HG03571 (cell line): ENCODE measurements at regions not wholly inside any gene's neighbourhood (a gene's known extent, or its start where the extent isn't known, plus 50 kb on each side); places are given as distances from the start of the nearest gene placed in this dataset.

ENCODE experiments used
- ATAC-seq: cut with Tn5 transposase; IDR thresholded peaks from one replicate; pipeline ENCODE4 v1.9.1; 2021; ENCODE audit not compliant: unreplicated experiment

- no peak for ATAC-seq
Measured at GRCh38 chr14:97413966-97414717, 617.0 kb downstream of the VRK1 start.

- ATAC-seq: no peak
Measured at GRCh38 chr14:97414718-97415098, 617.5 kb downstream of the VRK1 start.

GRCh38 chr14:97415907-97416306, 618.7 kb downstream of the VRK1 start:
- ATAC-seq: no peak

GRCh38 chr14:97416550-97416949, 619.4 kb downstream of the VRK1 start:
- no peak for ATAC-seq

DNA sequence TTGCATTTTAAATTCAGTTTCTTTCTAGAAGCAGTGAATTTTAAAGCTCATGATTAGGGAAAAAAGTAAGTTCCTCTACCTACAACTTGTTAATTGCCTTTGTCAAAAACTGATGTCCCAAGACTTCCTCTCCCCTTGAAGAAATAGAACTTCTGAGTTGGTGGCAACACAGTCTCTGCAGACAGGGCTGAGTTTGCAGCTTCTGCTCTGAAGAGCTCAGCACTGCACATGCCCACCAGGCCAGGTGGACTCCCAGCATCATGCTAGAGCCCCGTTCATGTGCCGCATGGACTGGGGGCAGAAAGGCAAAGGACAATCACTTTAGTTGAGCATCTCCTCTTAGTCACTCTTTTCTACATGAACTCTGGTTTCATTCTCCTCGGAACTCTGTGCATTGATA, 620.1 kb downstream of the VRK1 start:
- ATAC-seq: no peak

DNA sequence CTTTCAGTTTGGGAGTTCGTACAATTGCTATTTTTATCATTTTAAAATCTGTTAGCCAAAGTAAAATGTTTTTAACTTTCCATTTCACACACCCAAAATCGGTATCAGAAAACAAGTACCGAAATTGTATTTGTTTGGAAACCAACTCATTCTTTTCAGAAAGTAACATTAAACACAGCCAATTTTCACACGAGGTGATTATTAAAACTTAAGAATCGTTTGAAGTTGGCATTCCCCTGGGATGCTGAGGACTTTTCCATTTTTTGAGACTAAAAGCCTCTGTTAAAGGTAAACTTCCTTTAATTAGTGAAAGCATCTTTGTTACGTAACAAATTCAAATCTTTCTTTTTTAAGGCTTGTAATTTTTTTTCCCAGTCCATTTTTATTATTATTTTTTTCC, 623.0 kb downstream of the VRK1 start:
- ATAC-seq: no peak

DNA sequence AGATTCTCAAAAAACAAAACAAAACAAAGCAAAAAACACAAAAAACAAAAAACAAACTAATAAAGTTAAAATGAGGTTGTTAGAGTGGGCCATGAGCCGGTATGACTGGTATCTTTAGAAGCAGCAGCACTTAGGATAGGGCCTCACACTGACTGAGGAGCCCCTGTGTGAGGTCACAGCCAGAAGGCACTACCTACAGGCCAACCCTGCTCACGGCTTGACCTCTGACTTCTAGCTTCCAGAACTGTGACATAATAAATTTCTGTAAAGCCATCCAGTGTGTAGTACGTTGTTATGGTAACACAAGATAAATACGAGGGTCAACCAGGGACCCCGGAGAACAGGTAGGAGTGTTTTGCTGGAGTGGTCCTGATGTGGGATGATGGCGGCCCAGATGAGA, 629.6 kb downstream of the VRK1 start:
- no peak for ATAC-seq

DNA sequence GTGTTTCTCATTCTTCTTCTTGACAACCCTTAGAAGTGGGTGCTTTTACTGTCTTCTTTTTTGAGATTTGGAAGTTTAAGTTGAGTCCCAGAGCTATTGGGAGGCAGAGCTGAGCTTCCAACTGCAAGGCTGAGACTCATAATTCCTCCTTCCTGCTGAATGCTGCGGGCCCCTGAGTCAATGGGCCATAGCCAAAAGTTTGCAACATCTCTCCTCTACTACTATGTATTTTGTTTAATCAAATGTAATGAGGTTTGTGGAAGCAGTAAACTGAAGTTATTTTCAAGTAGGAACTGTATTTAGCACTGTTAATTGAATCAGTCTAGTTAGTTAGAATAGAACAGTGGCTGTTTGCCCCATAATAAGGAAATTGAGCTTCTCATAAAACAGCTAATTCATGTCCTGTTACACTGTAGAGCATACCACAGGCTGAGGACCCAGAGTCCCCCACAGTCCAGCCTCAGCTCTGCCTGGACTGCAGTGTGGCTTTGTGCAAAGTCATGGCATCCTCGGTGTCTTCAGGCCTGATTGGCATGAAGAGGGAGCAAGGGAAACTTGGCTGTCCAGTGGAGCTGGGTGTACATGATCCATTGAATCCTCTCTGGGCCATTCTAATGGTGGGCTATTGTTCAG, 631.7 kb downstream of the VRK1 start:
- no peak for ATAC-seq

GRCh38 chr14:97432586-97432985, 635.4 kb downstream of the VRK1 start:
- ATAC-seq: no peak

DNA sequence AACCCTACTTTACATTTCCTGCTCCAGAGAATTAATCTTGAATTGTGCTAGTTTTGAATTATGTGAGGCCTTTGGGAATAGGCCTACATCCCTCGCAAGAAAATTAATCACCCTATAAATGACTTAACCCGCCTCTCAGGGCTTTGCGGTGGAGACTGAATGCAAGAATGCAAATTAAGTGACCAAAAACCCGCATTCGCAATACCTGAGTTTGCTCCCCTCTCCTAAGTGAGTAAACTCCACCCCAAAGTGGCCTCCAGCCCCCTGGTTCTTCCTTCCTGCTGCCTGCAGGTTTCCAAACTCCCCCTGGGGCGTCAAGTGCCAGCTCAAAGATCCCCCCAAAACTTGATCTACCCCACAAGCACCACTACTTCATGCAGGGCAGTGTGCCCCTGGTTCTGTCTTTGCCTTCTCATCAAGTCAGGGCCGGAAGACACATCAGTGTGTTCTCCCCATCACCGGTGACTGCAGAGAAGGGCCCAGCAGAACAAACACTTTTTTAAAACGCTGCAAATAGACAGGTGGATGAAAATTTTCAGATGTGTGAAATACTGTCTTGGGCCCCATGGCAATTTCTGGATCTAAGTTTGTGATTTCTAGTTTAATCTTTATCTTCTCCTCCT, 644.7 kb downstream of the VRK1 start:
- no peak for ATAC-seq

GRCh38 chr14:97442363-97442762, 645.2 kb downstream of the VRK1 start:
- no peak for ATAC-seq

DNA sequence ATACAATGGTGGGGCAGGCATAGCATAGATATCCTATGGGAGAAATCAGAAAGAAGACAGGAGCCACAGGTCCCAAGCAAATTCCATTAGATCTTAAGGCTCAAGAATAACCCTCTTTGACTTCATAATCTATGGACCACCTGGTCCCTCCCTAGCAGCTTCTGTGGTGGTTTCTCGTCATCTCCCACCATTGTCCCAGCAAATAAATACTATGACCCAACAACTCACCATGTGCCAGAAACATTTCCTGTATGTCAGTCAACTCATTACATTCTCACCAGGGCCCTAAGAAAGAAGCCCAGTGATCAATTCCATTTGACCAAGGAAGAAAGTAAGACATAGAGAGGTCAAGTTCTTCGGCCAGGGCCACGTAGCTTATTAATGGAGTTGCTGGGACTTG, 646.2 kb downstream of the VRK1 start:
- ATAC-seq: no peak

GRCh38 chr14:97444248-97444647, 647.1 kb downstream of the VRK1 start:
- ATAC-seq: no peak

- no peak for ATAC-seq
Measured at GRCh38 chr14:97445367-97445766, 648.2 kb downstream of the VRK1 start.

- no peak for ATAC-seq
Measured at GRCh38 chr14:97446087-97446486, 648.9 kb downstream of the VRK1 start.

- ATAC-seq: no peak
Measured at GRCh38 chr14:97452314-97452713, 655.1 kb downstream of the VRK1 start.

- ATAC-seq: no peak
Measured at GRCh38 chr14:97453991-97454390, 656.8 kb downstream of the VRK1 start.

GRCh38 chr14:97456462-97456861, 659.3 kb downstream of the VRK1 start:
- no peak for ATAC-seq

- ATAC-seq: no peak
Measured at GRCh38 chr14:97456958-97457357, 659.8 kb downstream of the VRK1 start.

- no peak for ATAC-seq
Measured at GRCh38 chr14:97457575-97458085, 660.4 kb downstream of the VRK1 start.

DNA sequence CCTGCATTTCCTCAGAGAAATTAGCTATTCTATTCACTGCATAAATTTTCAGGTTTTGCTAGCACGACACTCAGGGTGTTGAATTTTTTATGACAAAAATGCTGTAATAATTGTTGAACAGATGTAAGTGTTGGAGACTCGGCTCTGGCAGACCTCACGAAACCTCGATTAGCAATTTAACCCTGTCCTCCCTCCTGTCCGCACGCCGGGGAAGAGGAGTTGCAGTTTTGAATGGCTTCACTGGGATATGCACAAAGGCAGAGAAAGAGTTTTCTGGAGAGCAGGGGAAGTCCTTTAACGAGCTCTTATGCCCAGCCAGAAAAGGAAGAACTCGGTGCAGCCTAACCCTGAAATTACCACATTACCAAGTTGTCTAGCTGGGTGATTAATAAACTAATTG, 661.1 kb downstream of the VRK1 start:
- no peak for ATAC-seq
